Heart right ventricle (tissue), 16 donors: ENCODE measurements at regions not wholly inside any gene's neighbourhood (a gene's known extent, or its start where the extent isn't known, plus 50 kb on each side); places are given as distances from the start of the nearest gene placed in this dataset.

Source experiments
- ATAC-seq, 8 donors: fragments of 200-7000 bp; cut with Tn5 transposase; one replicate each; pipeline ENCODE4 v1.9.1; 2020; ENCODE audit warnings: mild to moderate bottlenecking in 8 of 8, moderate library complexity in 8 of 8, moderate number of reproducible peaks in 1 of 8
- DNase-seq, 2 donors: peaks; one replicate each; pipeline ENCODE4 v3.0.0-alpha.2; 2020
- H3K27ac ChIP-seq, 10 donors: fragments of 200-600 bp; sonication (generic) in 2 of 10; one replicate each; pipeline versions ENCODE4 v1.5.0 to v1.8.0; 2020 to 2022; ENCODE audit warnings: mild to moderate bottlenecking in 3 of 10
- H3K27me3 ChIP-seq, 7 donors: fragments of 200-600 bp; one replicate each; pipeline ENCODE4 v1.8.0; 2021 to 2022; ENCODE audit warnings: mild to moderate bottlenecking in 2 of 7
- H3K36me3 ChIP-seq, 9 donors: fragments of 200-600 bp; sonication (generic) in 1 of 9; one replicate each; pipeline versions ENCODE4 v1.5.0 to v1.8.0; 2020 to 2022; ENCODE audit warnings: mild to moderate bottlenecking in 2 of 9
- H3K4me1 ChIP-seq, 9 donors: fragments of 200-600 bp; sonication (generic) in 1 of 9; one replicate each; pipeline versions ENCODE4 v1.5.0 to v1.8.0; 2020 to 2022; ENCODE audit warnings: mild to moderate bottlenecking in 4 of 9
- H3K4me3 ChIP-seq, 10 donors: fragments of 200-600 bp; sonication (generic) in 2 of 10; one replicate each; pipeline versions ENCODE4 v1.5.0 to v1.8.0; 2020 to 2022; ENCODE audit warnings: mild to moderate bottlenecking in 7 of 10, moderate library complexity in 2 of 10
- H3K9me3 ChIP-seq, 11 donors: fragments of 200-600 bp in 10 of 11; sonication (generic) in 2 of 11; one replicate each; pipeline versions ENCODE4 v1.5.0 to v1.8.0; 2013 to 2022; ENCODE audit warnings: mild to moderate bottlenecking in 2 of 11, control low read depth in 1 of 11, moderate library complexity in 1 of 11
- CTCF ChIP-seq, 9 donors: fragments of 200-600 bp; sonication (generic) in 2 of 9; IDR thresholded peaks; one replicate each; pipeline versions ENCODE4 v1.5.0 to v1.8.0; 2021 to 2022; ENCODE audit warnings: antibody characterized with exemption in 9 of 9, mild to moderate bottlenecking in 5 of 9, moderate library complexity in 1 of 9
- WGBS, 2 donors: extraction: QIAGEN DNeasy Blood & Tissue Kit; methylation state at CpG; one replicate each; pipeline ENCODE4 v1.1.7; 2013; ENCODE audit warnings: inconsistent platforms in 1 of 2; 5-methylcytosine and 5-hydroxymethylcytosine counted together
- intact Hi-C, 10 donors: fragments of 100-400 bp; cut with DNase I; formaldehyde crosslinking; loops; one replicate each; pipeline versions ENCODE4 v1.11.1 to v1.14.2; 2022
- donor health status: Arrhythmogenic right ventricular cardiomyopathy.
- donor health status: ischemic (EF 13 %, LVEDD 7.1; RV severe dilation, severe dysfunction).
- donor health status: healthy with polysubstance abuse.
- donor health status: DM: no; HTN: yes; CAD: no.
- donor health status: DM: no; HTN: no; CAD: no.
- donor health status: ischemic (EF 25% LVEDD 6.9; RV normal size, moderate dysfunction).
- donor health status: ischemic (EF 25% LVEDD 5.7; RV mildly dilated, moderate dysfunction).
- donor health status: healthy.
- donor health status: DM: yes; HTN: yes; CAD: no.
- donor health status: Ischemic cardiomyopathy.
- donor health status: ischemic (EF 35%, LVEDD 5.7; RV mildly dilated, moderate dysfunction).
- donor health status: nonischemic (EF 11% LVEDD 7.7; RV severe dilation, severe dysfunction).
- donor health status: DM: yes; HTN: yes; CAD: no.
- donor health status: PGD.
- donor health status: ischemic (EF 29% LVEDD 5.4; RV normal size, mild dysfunction).
- donor health status: nonischemic (EF 23%, LVEDD 6.1; RV moderate dilation, normal function).

DNA sequence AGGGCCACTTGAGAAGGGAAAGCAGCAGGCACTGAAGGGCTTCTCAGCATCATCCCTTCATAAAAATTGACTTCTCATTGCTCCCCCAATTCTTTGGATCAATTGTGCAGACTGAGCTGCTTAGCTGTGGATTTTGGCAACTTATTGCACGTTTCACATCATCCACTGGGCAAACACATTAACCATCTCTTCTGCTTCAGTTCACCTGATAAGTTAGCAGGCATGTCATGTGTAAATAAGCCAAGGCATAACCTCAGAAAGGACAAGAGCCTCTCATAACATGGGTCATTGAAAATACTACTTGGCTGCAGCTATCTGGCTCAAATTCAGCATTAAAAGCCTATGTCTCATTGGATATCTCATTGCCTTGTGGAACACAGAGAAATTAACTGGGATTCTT lies 366.5 kb downstream of the LRRC3B start:
- H3K27ac ChIP-seq: no peak overlapping the region
- H3K4me1 ChIP-seq: no peaks in the 10 kb centered on the region
- H3K9me3 ChIP-seq: peaks cover 0 to 2% (median 0%) of the 10 kb centered on the region in 11 donors
- ATAC-seq (no peak), DNase-seq (no peak)
- intact Hi-C loops: no loop called here
- TF ChIP-seq CTCF (IDR thresholded peaks at IDR 0.05): no peak
- H3K4me3 ChIP-seq: no peak overlapping the region
- no peaks in the 10 kb centered on the region for H3K27me3 ChIP-seq
- H3K36me3 ChIP-seq: no peaks in the 10 kb centered on the region
- 64 to 69% methylated on average over 1 of the region's 1 CpG for WGBS, 2 donors

GRCh38 chr3:26997226-26997625 lies 372.0 kb downstream of the NEK10 start:
- Histone ChIP-seq H3K4me3 (no peak overlapping the region), H3K4me1 (no peaks in the 10 kb centered on the region), H3K9me3 (peaks cover 0 to 7% (median 0%) of the 10 kb centered on the region in 11 donors), H3K36me3 (no peaks in the 10 kb centered on the region), H3K27me3 (no peaks in the 10 kb centered on the region), H3K27ac (no peak overlapping the region)
- no peak for TF ChIP-seq CTCF (IDR thresholded peaks at IDR 0.05)
- 77 to 88% methylated on average over 1 of the region's 1 CpG for WGBS, 2 donors
- intact Hi-C loops: no loop called here
- ATAC-seq (no peak), DNase-seq (no peak)

GRCh38 chr3:27010834-27011233 lies 358.3 kb downstream of the NEK10 start:
- Histone ChIP-seq H3K4me3 (no peak overlapping the region), H3K27ac (no peak overlapping the region), H3K4me1 (no peaks in the 10 kb centered on the region), H3K36me3 (no peaks in the 10 kb centered on the region), H3K9me3 (peaks cover 0 to 9% (median 0%) of the 10 kb centered on the region in 11 donors), H3K27me3 (no peaks in the 10 kb centered on the region)
- WGBS, 2 donors: 78 to 83% methylated on average over 1 of the region's 1 CpG
- no peak for TF ChIP-seq CTCF (IDR thresholded peaks at IDR 0.05)
- ATAC-seq: no peak
- intact Hi-C loops: no loop called here
- DNase-seq: no peak

DNA sequence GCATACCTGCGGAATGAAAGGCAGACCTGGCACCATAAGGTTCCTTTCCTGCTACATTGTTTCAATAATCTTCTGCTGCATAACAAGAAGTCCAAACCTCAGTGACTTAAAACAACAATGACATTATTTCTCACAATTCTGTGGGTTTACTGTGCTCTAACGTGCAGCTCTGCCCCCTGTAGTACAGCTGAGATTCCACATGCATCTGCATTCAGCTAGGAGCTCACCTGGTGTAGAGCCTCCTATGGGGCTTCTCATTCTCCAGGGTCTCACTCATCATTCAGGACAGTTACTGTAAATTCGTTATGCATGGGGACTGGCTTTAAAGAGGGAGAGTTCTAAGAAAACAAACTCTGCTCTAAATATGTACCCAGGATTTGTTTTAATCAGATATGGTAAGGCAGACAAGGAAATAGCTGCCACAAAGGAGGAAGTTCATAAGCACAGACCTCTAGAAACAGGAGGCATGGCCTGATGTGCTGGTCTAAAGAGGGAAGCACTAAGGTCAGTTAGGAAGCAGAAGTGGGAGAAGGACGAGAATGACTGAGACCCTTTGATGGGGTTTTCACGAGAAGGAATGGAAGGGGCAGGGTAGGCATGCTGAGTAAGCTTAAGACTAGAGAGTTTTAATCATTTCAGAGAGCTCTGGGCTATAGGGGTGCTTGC lies 347.0 kb downstream of the NEK10 start:
- 56% methylated on average over 5 of the region's 5 CpGs for WGBS, 2 donors
- no peak for DNase-seq
- Histone ChIP-seq H3K27me3 (no peaks in the 10 kb centered on the region), H3K4me3 (no peak overlapping the region), H3K9me3 (peaks cover 0 to 3% (median 0%) of the 10 kb centered on the region in 11 donors), H3K27ac (no peak overlapping the region), H3K4me1 (no peaks in the 10 kb centered on the region), H3K36me3 (no peaks in the 10 kb centered on the region)
- intact Hi-C loops: no loop called here
- no peak for ATAC-seq
- no peak for TF ChIP-seq CTCF (IDR thresholded peaks at IDR 0.05)
